ENCODE measurements at regions not wholly inside any gene's neighbourhood (a gene's known extent, or its start where the extent isn't known, plus 50 kb on each side); places are given as distances from the start of the nearest gene placed in this dataset.

DNA sequence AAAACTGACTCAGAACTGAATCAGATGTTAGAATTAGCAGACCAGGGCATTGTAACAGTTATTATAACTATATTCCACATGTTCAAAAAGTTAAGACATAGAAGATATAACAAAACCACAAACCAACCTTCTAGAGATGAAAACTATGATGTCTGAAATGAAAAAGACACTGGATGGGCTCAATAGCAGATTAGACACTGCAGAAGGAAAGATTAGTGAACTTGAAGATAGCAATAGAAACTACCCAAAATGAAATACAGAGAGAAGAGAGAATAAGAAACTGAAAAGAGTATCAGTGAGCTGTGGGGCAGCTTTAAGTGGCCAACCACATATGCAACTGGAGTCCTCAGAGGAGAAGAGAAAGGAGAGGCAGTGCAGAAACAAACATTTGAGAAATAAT is 132.0 kb upstream of the ATP2B2 start:
- Histone ChIP-seq H3K23ac (ENCODE audit: low read depth, low read length, poor library complexity) (no peak overlapping the region), H3K79me1 (ENCODE audit: low read depth, low read length) (no peaks in the 10 kb centered on the region), H3K9me3 (replicated peaks in 1 of 2; ENCODE audit: control insufficient read depth in 2 of 2, insufficient read depth in 1 of 2, low read depth in 1 of 2, low read length in 2 of 2) (peaks cover 0 to 2% of the 10 kb centered on the region in 2 donors), H2BK120ac (ENCODE audit: low read depth, low read length) (no peak overlapping the region), H3K36me3 (replicated peaks in 1 of 2; ENCODE audit: control insufficient read depth in 2 of 2, insufficient read depth in 2 of 2, low read length in 2 of 2) (no peaks in the 10 kb centered on the region), H3K27me3 (ENCODE audit: control insufficient read depth in 3 of 3, insufficient read depth in 3 of 3, low read depth in 1 of 3, low read length in 3 of 3) (no peaks in the 10 kb centered on the region), H2BK15ac (ENCODE audit: low read length) (no peak overlapping the region), H2BK12ac (ENCODE audit: low read length) (no peak overlapping the region), H4K8ac (ENCODE audit: low read depth, low read length) (no peak overlapping the region), H3K14ac (ENCODE audit: low read length) (no peak overlapping the region), H2BK5ac (ENCODE audit: low read length) (no peak overlapping the region), H3K4me3 (ENCODE audit: low read length in 2 of 2) (no peak overlapping the region), H2AFZ (ENCODE audit: low read length) (no peak overlapping the region), H4K91ac (ENCODE audit: low read depth, low read length, poor library complexity) (no peak overlapping the region), H3K4ac (ENCODE audit: low read length) (no peak overlapping the region), H3K4me1 (ENCODE audit: control insufficient read depth in 2 of 2, insufficient read depth in 1 of 2, low read depth in 1 of 2, low read length in 2 of 2) (peaks cover 0 to 4% of the 10 kb centered on the region in 2 donors), H3K27ac (replicated peaks; ENCODE audit: low read length) (no peak overlapping the region), H2AK5ac (ENCODE audit: low read depth, low read length) (no peak overlapping the region), H3K4me2 (ENCODE audit: insufficient read depth, low read length, poor library complexity, severe bottlenecking) (no peak overlapping the region), H3K9ac (ENCODE audit: low read depth, low read length, poor library complexity) (no peak overlapping the region), H3K18ac (ENCODE audit: low read length) (no peak overlapping the region)
- no peak for DNase-seq (ENCODE audit: low spot score)

DNA sequence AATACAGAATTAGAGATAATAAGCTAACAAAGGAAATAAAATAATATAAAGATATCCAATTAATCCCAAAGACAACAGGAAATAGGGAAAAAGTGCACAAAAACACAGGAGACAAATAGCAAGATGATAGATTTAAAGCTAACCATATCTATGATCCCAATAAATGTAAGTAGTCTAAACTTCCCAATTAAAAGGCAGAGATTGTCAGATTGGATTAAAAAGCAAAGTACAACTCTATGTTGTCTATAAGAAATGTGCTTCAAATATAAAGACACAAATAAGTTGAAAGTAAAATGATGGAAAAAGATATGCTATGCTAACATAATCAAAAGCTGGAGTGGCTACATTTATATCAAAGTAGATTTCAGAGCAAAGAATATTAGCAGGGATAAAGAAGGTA is 133.1 kb upstream of the ATP2B2 start:
- no peak overlapping the region for H2BK5ac ChIP-seq (ENCODE audit: low read length)
- no peak overlapping the region for H3K4me2 ChIP-seq (ENCODE audit: insufficient read depth, low read length, poor library complexity, severe bottlenecking)
- H3K27ac ChIP-seq (replicated peaks; ENCODE audit: low read length): no peak overlapping the region
- no peak overlapping the region for H4K91ac ChIP-seq (ENCODE audit: low read depth, low read length, poor library complexity)
- H3K23ac ChIP-seq (ENCODE audit: low read depth, low read length, poor library complexity): no peak overlapping the region
- H3K27me3 ChIP-seq (ENCODE audit: control insufficient read depth in 3 of 3, insufficient read depth in 3 of 3, low read depth in 1 of 3, low read length in 3 of 3): no peaks in the 10 kb centered on the region
- no peak for DNase-seq (ENCODE audit: low spot score)
- H3K4me1 ChIP-seq (ENCODE audit: control insufficient read depth in 2 of 2, insufficient read depth in 1 of 2, low read depth in 1 of 2, low read length in 2 of 2): peaks cover 0 to 4% of the 10 kb centered on the region in 2 donors
- H3K79me1 ChIP-seq (ENCODE audit: low read depth, low read length): no peaks in the 10 kb centered on the region
- no peak overlapping the region for H2AFZ ChIP-seq (ENCODE audit: low read length)
- no peak overlapping the region for H2BK120ac ChIP-seq (ENCODE audit: low read depth, low read length)
- H3K4me3 ChIP-seq (ENCODE audit: low read length in 2 of 2): no peak overlapping the region
- H3K9ac ChIP-seq (ENCODE audit: low read depth, low read length, poor library complexity): no peak overlapping the region
- H2BK15ac ChIP-seq (ENCODE audit: low read length): no peak overlapping the region
- no peak overlapping the region for H3K4ac ChIP-seq (ENCODE audit: low read length)
- H2AK5ac ChIP-seq (ENCODE audit: low read depth, low read length): no peak overlapping the region
- peaks cover 0 to 2% of the 10 kb centered on the region in 2 donors for H3K9me3 ChIP-seq (replicated peaks in 1 of 2; ENCODE audit: control insufficient read depth in 2 of 2, insufficient read depth in 1 of 2, low read depth in 1 of 2, low read length in 2 of 2)
- no peak overlapping the region for H3K18ac ChIP-seq (ENCODE audit: low read length)
- no peaks in the 10 kb centered on the region for H3K36me3 ChIP-seq (replicated peaks in 1 of 2; ENCODE audit: control insufficient read depth in 2 of 2, insufficient read depth in 2 of 2, low read length in 2 of 2)
- no peak overlapping the region for H3K14ac ChIP-seq (ENCODE audit: low read length)
- H2BK12ac ChIP-seq (ENCODE audit: low read length): no peak overlapping the region
- H4K8ac ChIP-seq (ENCODE audit: low read depth, low read length): no peak overlapping the region

DNA sequence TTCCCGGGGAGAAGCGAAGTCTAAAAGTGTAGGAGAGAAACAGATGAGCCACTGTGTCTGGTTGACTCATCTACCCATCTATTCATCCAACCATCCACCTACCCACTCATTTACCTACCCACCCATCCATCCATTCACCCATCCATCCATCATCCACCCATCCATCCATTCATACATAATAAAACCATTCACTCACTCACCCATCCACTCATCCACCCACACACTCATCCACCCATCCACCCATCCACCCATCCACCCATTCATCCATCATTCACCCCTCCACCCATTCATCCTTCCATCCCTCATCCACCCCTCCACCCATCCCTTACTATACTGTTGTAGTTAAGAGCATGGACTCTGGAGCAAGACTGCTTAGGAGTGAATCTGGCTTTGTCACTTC is 136.4 kb upstream of the ATP2B2 start:
- no peak overlapping the region for H3K9ac ChIP-seq (ENCODE audit: low read depth, low read length, poor library complexity)
- no peak overlapping the region for H2BK5ac ChIP-seq (ENCODE audit: low read length)
- no peak overlapping the region for H2BK12ac ChIP-seq (ENCODE audit: low read length)
- no peak overlapping the region for H3K4ac ChIP-seq (ENCODE audit: low read length)
- H2AK5ac ChIP-seq (ENCODE audit: low read depth, low read length): no peak overlapping the region
- DNase-seq (ENCODE audit: low spot score): no peak
- H2BK120ac ChIP-seq (ENCODE audit: low read depth, low read length): no peak overlapping the region
- H3K4me2 ChIP-seq (ENCODE audit: insufficient read depth, low read length, poor library complexity, severe bottlenecking): no peak overlapping the region
- peaks cover 0 to 2% of the 10 kb centered on the region in 2 donors for H3K4me1 ChIP-seq (ENCODE audit: control insufficient read depth in 2 of 2, insufficient read depth in 1 of 2, low read depth in 1 of 2, low read length in 2 of 2)
- H3K18ac ChIP-seq (ENCODE audit: low read length): no peak overlapping the region
- peaks cover 0 to 6% (median 0%) of the 10 kb centered on the region in 3 experiments for H3K27me3 ChIP-seq (ENCODE audit: control insufficient read depth in 3 of 3, insufficient read depth in 3 of 3, low read depth in 1 of 3, low read length in 3 of 3)
- peaks cover 0 to 2% of the 10 kb centered on the region in 2 donors for H3K9me3 ChIP-seq (replicated peaks in 1 of 2; ENCODE audit: control insufficient read depth in 2 of 2, insufficient read depth in 1 of 2, low read depth in 1 of 2, low read length in 2 of 2)
- no peak overlapping the region for H3K4me3 ChIP-seq (ENCODE audit: low read length in 2 of 2)
- no peaks in the 10 kb centered on the region for H3K79me1 ChIP-seq (ENCODE audit: low read depth, low read length)
- H2AFZ ChIP-seq (ENCODE audit: low read length): no peak overlapping the region
- no peak overlapping the region for H4K91ac ChIP-seq (ENCODE audit: low read depth, low read length, poor library complexity)
- H3K27ac ChIP-seq (replicated peaks; ENCODE audit: low read length): no peak overlapping the region
- no CpG with 5 or more reads among the region's 2 CpGs for WGBS, 2 donors (ENCODE audit: extremely low coverage in 2 of 2, insufficient read length in 2 of 2, insufficient replicate concordance in 1 of 2)
- H3K14ac ChIP-seq (ENCODE audit: low read length): no peak overlapping the region
- no peaks in the 10 kb centered on the region for H3K36me3 ChIP-seq (replicated peaks in 1 of 2; ENCODE audit: control insufficient read depth in 2 of 2, insufficient read depth in 2 of 2, low read length in 2 of 2)
- no peak overlapping the region for H4K8ac ChIP-seq (ENCODE audit: low read depth, low read length)
- H3K23ac ChIP-seq (ENCODE audit: low read depth, low read length, poor library complexity): no peak overlapping the region
- no peak overlapping the region for H2BK15ac ChIP-seq (ENCODE audit: low read length)

DNA sequence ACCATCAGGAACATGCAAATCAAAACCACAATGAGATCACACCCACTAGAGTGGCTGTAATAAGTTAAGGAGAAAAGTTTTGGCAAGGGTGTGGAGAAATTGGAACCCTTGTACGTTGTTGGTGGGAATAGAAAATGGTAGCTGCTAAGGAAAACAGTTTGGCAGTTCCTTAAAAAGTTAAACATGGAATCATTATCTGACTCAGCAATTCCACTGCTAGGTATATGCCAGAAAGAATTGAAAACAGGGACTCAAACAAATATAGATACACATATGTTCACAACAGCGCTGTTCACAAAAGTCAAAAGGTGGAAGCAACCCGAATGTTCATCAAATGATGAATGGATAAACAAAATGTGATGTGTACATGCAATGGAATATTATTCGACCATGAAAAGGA is 138.8 kb upstream of the ATP2B2 start:
- Histone ChIP-seq H3K4me1 (ENCODE audit: control insufficient read depth in 2 of 2, insufficient read depth in 1 of 2, low read depth in 1 of 2, low read length in 2 of 2) (peaks cover 0 to 2% of the 10 kb centered on the region in 2 donors), H3K18ac (ENCODE audit: low read length) (no peak overlapping the region), H3K23ac (ENCODE audit: low read depth, low read length, poor library complexity) (no peak overlapping the region), H3K79me1 (ENCODE audit: low read depth, low read length) (no peaks in the 10 kb centered on the region), H2BK120ac (ENCODE audit: low read depth, low read length) (no peak overlapping the region), H3K4ac (ENCODE audit: low read length) (no peak overlapping the region), H2BK5ac (ENCODE audit: low read length) (no peak overlapping the region), H4K8ac (ENCODE audit: low read depth, low read length) (no peak overlapping the region), H3K9me3 (replicated peaks in 1 of 2; ENCODE audit: control insufficient read depth in 2 of 2, insufficient read depth in 1 of 2, low read depth in 1 of 2, low read length in 2 of 2) (peaks cover 0 to 2% of the 10 kb centered on the region in 2 donors), H2BK12ac (ENCODE audit: low read length) (no peak overlapping the region), H2AK5ac (ENCODE audit: low read depth, low read length) (no peak overlapping the region), H3K27ac (replicated peaks; ENCODE audit: low read length) (no peak overlapping the region), H3K14ac (ENCODE audit: low read length) (no peak overlapping the region), H3K36me3 (replicated peaks in 1 of 2; ENCODE audit: control insufficient read depth in 2 of 2, insufficient read depth in 2 of 2, low read length in 2 of 2) (no peaks in the 10 kb centered on the region), H3K4me3 (ENCODE audit: low read length in 2 of 2) (no peak overlapping the region), H3K4me2 (ENCODE audit: insufficient read depth, low read length, poor library complexity, severe bottlenecking) (no peak overlapping the region), H3K9ac (ENCODE audit: low read depth, low read length, poor library complexity) (no peak overlapping the region), H2AFZ (ENCODE audit: low read length) (no peak overlapping the region), H3K27me3 (ENCODE audit: control insufficient read depth in 3 of 3, insufficient read depth in 3 of 3, low read depth in 1 of 3, low read length in 3 of 3) (peaks cover 0 to 6% (median 0%) of the 10 kb centered on the region in 3 experiments), H2BK15ac (ENCODE audit: low read length) (no peak overlapping the region), H4K91ac (ENCODE audit: low read depth, low read length, poor library complexity) (no peak overlapping the region)
- DNase-seq (ENCODE audit: low spot score): no peak
- no CpG with 5 or more reads among the region's 4 CpGs for WGBS, 2 donors (ENCODE audit: extremely low coverage in 2 of 2, insufficient read length in 2 of 2, insufficient replicate concordance in 1 of 2)
